ENCODE measurements at regions not wholly inside any gene's neighbourhood (a gene's known extent, or its start where the extent isn't known, plus 50 kb on each side); places are given as distances from the start of the nearest gene placed in this dataset.

DNA sequence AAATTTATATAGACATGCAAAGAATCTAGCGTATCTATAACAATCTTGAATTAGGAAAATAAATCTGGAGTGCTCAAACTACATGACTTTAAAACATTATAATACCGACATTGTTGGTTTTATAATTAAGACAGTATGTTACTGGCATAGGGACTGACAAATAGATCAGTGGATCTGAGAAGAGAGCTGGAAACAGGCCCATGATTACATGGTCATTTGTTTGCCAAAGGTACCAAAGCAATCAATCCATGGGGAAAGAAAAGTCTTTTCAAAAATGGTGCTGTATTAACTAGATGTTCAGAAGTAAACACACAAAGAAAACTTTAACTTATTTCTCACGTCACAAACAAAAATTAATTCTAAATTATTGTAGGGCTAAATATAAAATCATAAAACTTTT, 124.2 kb downstream of the BCL2L11 start:
- Histone ChIP-seq H3K9me3 (ENCODE audit: low read length) (no peaks in the 10 kb centered on the region), H4K20me1 (ENCODE audit: low read length) (no peaks in the 10 kb centered on the region), H3K27me3 (ENCODE audit: low read length) (no peaks in the 10 kb centered on the region), H3K36me3 (ENCODE audit: low read depth, low read length) (no peaks in the 10 kb centered on the region), H3K27ac (ENCODE audit: low read length) (no peak overlapping the region), H3K4me1 (ENCODE audit: insufficient read depth, low read length) (no peaks in the 10 kb centered on the region), H3K4me2 (ENCODE audit: low read length) (no peak overlapping the region), H3K9ac (ENCODE audit: low read length) (no peak overlapping the region), H3F3A (ENCODE audit: low read length, unreplicated experiment) (no peaks in the 10 kb centered on the region), H2AFZ (ENCODE audit: low read length) (no peak overlapping the region), H3K4me3 (ENCODE audit: low read length) (no peak overlapping the region), H3K79me2 (ENCODE audit: low read length) (no peaks in the 10 kb centered on the region), H3K9me2 (replicated peaks; ENCODE audit: low read length) (no peaks in the 10 kb centered on the region)
- CTCF ChIA-PET = no interaction called here
- intact Hi-C loops (cut with micrococcal nuclease) = no loop called here
- ATAC-seq = no peak
- POLR2A ChIA-PET (ENCODE audit: unreplicated experiment) = no interaction called here
- DNase-seq = no peak
- no peak for TF ChIP-seq EZH2 (IDR thresholded peaks at IDR 0.05; ENCODE audit: low read length, unreplicated experiment)
- no peak for TF ChIP-seq EZH2phosphoT487 (IDR thresholded peaks at IDR 0.05; ENCODE audit: borderline replicate concordance, low read length)
- TF ChIP-seq, protein P1, sequence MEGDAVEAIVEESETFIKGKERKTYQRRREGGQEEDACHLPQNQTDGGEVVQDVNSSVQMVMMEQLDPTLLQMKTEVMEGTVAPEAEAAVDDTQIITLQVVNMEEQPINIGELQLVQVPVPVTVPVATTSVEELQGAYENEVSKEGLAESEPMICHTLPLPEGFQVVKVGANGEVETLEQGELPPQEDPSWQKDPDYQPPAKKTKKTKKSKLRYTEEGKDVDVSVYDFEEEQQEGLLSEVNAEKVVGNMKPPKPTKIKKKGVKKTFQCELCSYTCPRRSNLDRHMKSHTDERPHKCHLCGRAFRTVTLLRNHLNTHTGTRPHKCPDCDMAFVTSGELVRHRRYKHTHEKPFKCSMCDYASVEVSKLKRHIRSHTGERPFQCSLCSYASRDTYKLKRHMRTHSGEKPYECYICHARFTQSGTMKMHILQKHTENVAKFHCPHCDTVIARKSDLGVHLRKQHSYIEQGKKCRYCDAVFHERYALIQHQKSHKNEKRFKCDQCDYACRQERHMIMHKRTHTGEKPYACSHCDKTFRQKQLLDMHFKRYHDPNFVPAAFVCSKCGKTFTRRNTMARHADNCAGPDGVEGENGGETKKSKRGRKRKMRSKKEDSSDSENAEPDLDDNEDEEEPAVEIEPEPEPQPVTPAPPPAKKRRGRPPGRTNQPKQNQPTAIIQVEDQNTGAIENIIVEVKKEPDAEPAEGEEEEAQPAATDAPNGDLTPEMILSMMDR (conservative IDR thresholded peaks at IDR 0.05; ENCODE audit: low read depth, low read length) = no peak
- BruUV-seq (replicated peaks) = no TSS peak

DNA sequence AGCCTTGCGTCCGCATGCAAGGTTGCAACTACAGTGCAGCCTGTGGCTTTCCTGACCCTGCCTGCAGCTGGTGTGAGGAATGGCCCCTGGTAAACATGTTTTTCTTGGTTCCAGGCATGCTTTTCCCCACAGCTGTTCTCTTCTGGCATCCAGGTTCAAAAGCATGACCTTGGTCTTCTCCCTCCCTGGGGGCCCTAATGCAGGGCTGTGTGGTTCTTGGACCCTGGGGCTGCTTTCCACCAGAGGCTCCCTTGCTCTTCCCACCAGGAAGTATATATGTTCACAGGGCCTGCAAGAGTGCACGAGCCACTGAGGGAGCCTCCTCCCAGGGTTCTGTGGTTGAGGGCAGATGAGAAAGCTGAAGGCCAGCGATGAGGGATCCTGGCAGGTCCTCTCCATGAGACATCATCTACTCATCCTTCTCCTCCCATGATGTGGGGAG, 125.9 kb downstream of the BCL2L11 start:
- DNase-seq (no peak), ATAC-seq (no peak)
- no peaks in the 10 kb centered on the region for H3K9me3 ChIP-seq (ENCODE audit: low read length)
- H3K4me2 ChIP-seq (ENCODE audit: low read length) = no peak overlapping the region
- H3K36me3 ChIP-seq (ENCODE audit: low read depth, low read length) = no peaks in the 10 kb centered on the region
- H4K20me1 ChIP-seq (ENCODE audit: low read length) = no peaks in the 10 kb centered on the region
- no peaks in the 10 kb centered on the region for H3K4me1 ChIP-seq (ENCODE audit: insufficient read depth, low read length)
- H2AFZ ChIP-seq (ENCODE audit: low read length) = no peak overlapping the region
- H3K27me3 ChIP-seq (ENCODE audit: low read length) = no peaks in the 10 kb centered on the region
- no TSS peak for BruUV-seq (replicated peaks)
- ChIA-PET POLR2A (ENCODE audit: unreplicated experiment) (no interaction called here), CTCF (no interaction called here)
- H3K27ac ChIP-seq (ENCODE audit: low read length) = no peak overlapping the region
- H3K9ac ChIP-seq (ENCODE audit: low read length) = no peak overlapping the region
- H3K79me2 ChIP-seq (ENCODE audit: low read length) = no peaks in the 10 kb centered on the region
- intact Hi-C loops (cut with micrococcal nuclease) = no loop called here
- H3K4me3 ChIP-seq (ENCODE audit: low read length) = no peak overlapping the region
- no peaks in the 10 kb centered on the region for H3K9me2 ChIP-seq (replicated peaks; ENCODE audit: low read length)
- no peaks in the 10 kb centered on the region for H3F3A ChIP-seq (ENCODE audit: low read length, unreplicated experiment)
- TF ChIP-seq, protein P1 (conservative IDR thresholded peaks at IDR 0.05; ENCODE audit: low read depth, low read length) = no peak
- TF ChIP-seq EZH2 (IDR thresholded peaks at IDR 0.05; ENCODE audit: low read length, unreplicated experiment) = no peak
- TF ChIP-seq EZH2phosphoT487 (IDR thresholded peaks at IDR 0.05; ENCODE audit: borderline replicate concordance, low read length) = no peak

DNA sequence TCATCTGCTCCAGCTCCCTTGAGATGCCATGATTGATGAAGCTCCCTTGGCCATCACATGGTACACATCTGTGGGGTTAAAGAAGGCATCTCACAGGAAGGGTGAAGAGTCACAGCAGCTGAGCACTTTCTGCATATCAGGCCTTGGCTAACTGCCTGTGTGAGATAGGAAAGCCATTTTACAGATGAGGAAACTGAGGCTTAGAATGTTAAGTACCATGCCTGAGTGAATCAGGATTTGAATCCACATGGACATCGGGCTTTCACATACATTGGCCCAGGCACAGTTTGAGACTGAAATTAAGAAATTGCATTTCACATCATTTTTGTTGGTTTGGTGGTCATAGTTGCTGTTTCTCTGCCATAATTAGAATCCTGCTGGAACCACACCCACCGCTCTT, 126.8 kb downstream of the BCL2L11 start:
- ChIA-PET POLR2A (ENCODE audit: unreplicated experiment) (no interaction called here), CTCF (no interaction called here)
- no TSS peak for BruUV-seq (replicated peaks)
- Histone ChIP-seq H3K27ac (ENCODE audit: low read length) (no peak overlapping the region), H3K36me3 (ENCODE audit: low read depth, low read length) (no peaks in the 10 kb centered on the region), H3K79me2 (ENCODE audit: low read length) (no peaks in the 10 kb centered on the region), H3F3A (ENCODE audit: low read length, unreplicated experiment) (no peaks in the 10 kb centered on the region), H4K20me1 (ENCODE audit: low read length) (no peaks in the 10 kb centered on the region), H3K9me2 (replicated peaks; ENCODE audit: low read length) (no peaks in the 10 kb centered on the region), H2AFZ (ENCODE audit: low read length) (no peak overlapping the region), H3K9ac (ENCODE audit: low read length) (no peak overlapping the region), H3K4me2 (ENCODE audit: low read length) (no peak overlapping the region), H3K4me1 (ENCODE audit: insufficient read depth, low read length) (no peaks in the 10 kb centered on the region), H3K9me3 (ENCODE audit: low read length) (no peaks in the 10 kb centered on the region), H3K27me3 (ENCODE audit: low read length) (no peaks in the 10 kb centered on the region), H3K4me3 (ENCODE audit: low read length) (no peak overlapping the region)
- TF ChIP-seq EZH2phosphoT487 (IDR thresholded peaks at IDR 0.05; ENCODE audit: borderline replicate concordance, low read length) (no peak), EZH2 (IDR thresholded peaks at IDR 0.05; ENCODE audit: low read length, unreplicated experiment) (no peak)
- TF ChIP-seq, protein P1 (conservative IDR thresholded peaks at IDR 0.05; ENCODE audit: low read depth, low read length) = no peak
- DNase-seq (no peak), ATAC-seq (no peak)
- intact Hi-C loops (cut with micrococcal nuclease) = no loop called here

Data from PC-3 (cell line).